Chondrocyte (in vitro differentiated cells): ENCODE measurements at regions not wholly inside any gene's neighbourhood (a gene's known extent, or its start where the extent isn't known, plus 50 kb on each side); places are given as distances from the start of the nearest gene placed in this dataset.

ENCODE experiments used
- DNase-seq: peaks from one replicate; pipeline ENCODE4 v3.0.0; 2021; ENCODE audit warnings: mixed read lengths, low spot score
- H3K27ac Mint-ChIP-seq: one replicate; pipeline ENCODE4 v1.8.0; 2021; ENCODE audit warnings: mild to moderate bottlenecking, moderate library complexity, mixed read lengths; ENCODE audit not compliant: unreplicated experiment
- H3K27me3 Mint-ChIP-seq: 2 replicates; pipeline ENCODE4 v1.8.0; 2021; ENCODE audit warnings: low read depth, mixed read lengths
- H3K36me3 Mint-ChIP-seq: 2 replicates; pipeline ENCODE4 v1.8.0; 2021; ENCODE audit warnings: low read depth, mixed read lengths
- H3K4me1 Mint-ChIP-seq: 2 replicates; pipeline ENCODE4 v1.8.0; 2021; ENCODE audit warnings: low read depth, mild to moderate bottlenecking, mixed read lengths
- H3K4me3 Mint-ChIP-seq: one replicate; pipeline ENCODE4 v1.8.0; 2021; ENCODE audit warnings: mild to moderate bottlenecking, moderate library complexity, mixed read lengths; ENCODE audit not compliant: unreplicated experiment
- H3K9me3 Mint-ChIP-seq: 2 replicates; pipeline ENCODE4 v1.8.0; 2021; ENCODE audit warnings: low read depth, mixed read lengths
- TF ChIP-seq, protein P1 (sequence below): fragments of 200-600 bp; sonication (generic); IDR thresholded peaks from 2 replicates; pipeline ENCODE4 v1.5.0; 2021; ENCODE audit warnings: antibody characterized with exemption, mild to moderate bottlenecking, moderate library complexity

DNA sequence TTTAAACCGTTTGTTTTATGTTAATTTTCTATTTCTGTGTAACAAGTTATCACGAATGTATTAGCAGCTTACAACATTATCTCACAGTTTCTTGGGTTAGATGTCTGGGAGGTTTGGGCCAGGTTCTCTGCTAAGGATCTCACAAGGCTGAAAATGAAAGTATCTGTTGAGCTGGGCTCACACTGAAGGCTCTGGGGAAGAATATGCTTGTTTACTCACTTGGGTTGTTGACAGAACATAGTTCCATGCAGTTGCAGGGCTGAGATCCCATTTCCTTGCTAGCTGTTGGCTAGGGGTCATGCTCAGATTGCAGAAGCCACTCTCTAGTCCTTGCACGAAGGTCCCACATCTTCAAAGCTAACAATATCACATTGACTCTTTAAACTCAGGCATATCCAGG lies 266.6 kb upstream of the GNAI1 start:
- Mint-ChIP-seq H3K4me3 (no peak overlapping the region), H3K27me3 (peaks cover 7% of the 10 kb centered on the region), H3K9me3 (no peaks in the 10 kb centered on the region), H3K36me3 (no peaks in the 10 kb centered on the region), H3K4me1 (no peaks in the 10 kb centered on the region), H3K27ac (no peak overlapping the region)
- DNase-seq: no peak
- TF ChIP-seq, protein P1, sequence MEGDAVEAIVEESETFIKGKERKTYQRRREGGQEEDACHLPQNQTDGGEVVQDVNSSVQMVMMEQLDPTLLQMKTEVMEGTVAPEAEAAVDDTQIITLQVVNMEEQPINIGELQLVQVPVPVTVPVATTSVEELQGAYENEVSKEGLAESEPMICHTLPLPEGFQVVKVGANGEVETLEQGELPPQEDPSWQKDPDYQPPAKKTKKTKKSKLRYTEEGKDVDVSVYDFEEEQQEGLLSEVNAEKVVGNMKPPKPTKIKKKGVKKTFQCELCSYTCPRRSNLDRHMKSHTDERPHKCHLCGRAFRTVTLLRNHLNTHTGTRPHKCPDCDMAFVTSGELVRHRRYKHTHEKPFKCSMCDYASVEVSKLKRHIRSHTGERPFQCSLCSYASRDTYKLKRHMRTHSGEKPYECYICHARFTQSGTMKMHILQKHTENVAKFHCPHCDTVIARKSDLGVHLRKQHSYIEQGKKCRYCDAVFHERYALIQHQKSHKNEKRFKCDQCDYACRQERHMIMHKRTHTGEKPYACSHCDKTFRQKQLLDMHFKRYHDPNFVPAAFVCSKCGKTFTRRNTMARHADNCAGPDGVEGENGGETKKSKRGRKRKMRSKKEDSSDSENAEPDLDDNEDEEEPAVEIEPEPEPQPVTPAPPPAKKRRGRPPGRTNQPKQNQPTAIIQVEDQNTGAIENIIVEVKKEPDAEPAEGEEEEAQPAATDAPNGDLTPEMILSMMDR: no peak

DNA sequence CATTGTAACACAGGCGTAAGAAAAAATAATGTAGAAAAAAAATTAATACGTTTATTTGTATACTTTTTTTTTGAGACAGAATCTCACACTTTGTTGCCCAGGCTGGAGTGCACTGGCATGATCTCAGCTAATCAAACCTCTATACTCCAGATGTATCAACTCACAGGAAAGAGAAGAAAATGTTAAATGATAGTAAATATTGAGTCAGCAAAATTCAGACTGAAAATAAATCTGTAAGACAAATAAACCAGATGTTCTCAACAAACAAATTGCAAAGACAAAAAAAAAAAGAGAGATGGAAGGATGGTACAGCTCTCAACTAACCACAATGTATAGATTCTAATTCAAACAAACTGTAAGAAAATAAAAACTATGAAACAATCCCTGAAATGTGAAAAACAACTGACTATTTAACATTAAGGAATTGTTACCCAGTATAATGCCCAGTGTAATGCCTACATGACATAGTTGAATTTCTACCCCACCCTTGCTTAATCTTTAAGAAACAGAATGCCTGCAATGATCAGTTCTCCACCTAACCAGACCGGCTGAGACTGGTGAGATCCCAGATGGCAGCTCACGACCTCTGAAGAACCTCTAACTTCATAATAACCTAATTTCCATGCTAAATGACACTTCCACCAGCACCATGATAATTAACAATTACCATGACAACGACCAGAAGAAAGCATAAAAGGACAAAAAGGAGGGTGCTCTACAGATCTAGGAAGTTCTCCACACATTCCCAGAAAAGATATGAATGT lies 272.0 kb upstream of the GNAI1 start:
- Mint-ChIP-seq H3K9me3 (peaks cover 4% of the 10 kb centered on the region), H3K36me3 (no peaks in the 10 kb centered on the region), H3K4me3 (no peak overlapping the region), H3K4me1 (no peaks in the 10 kb centered on the region), H3K27ac (no peak overlapping the region), H3K27me3 (peaks cover 9% of the 10 kb centered on the region)
- TF ChIP-seq, protein P1: no peak
- DNase-seq: no peak

DNA sequence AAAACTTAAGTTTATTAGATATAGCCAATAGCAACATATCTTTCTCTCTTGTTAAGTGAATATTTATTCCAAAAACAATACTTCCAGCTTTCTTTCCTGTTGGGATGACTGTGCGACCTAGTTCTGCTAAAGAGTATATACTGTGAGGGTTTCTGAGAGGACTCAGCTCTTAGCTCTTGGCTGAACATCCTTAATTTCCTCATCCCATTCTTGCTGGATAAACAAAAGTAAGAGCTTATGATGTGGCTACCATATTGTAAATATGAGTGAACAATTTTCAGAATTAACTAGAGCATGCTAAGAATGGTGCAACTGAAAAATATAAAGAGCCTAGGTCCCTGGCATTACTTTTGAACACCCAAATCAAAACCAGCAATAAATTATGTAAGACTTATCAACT lies 279.5 kb upstream of the GNAI1 start:
- no peaks in the 10 kb centered on the region for H3K4me1 Mint-ChIP-seq
- no peak for DNase-seq
- peaks cover 4% of the 10 kb centered on the region for H3K9me3 Mint-ChIP-seq
- TF ChIP-seq, protein P1: no peak
- H3K27ac Mint-ChIP-seq: no peak overlapping the region
- H3K36me3 Mint-ChIP-seq: no peaks in the 10 kb centered on the region
- H3K27me3 Mint-ChIP-seq: peaks cover 11% of the 10 kb centered on the region
- H3K4me3 Mint-ChIP-seq: no peak overlapping the region

DNA sequence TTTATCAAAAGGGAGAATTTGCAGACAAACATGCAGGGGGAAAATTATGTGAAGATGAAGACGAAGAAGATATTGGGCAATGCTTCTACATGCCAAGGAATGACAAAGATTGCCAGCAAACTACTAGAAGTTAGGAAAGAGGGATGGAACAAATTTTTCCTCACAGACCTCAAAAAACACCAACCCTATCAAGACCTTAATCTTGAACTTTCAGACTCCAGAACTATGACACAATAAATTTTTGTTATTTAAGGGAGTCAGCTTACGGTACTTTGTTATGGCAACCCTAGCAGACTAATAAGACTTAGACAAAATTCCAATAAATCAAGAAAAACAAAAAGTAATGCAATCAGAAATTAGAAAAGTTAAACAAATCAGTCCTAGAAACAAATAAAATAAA lies 280.0 kb upstream of the GNAI1 start:
- H3K9me3 Mint-ChIP-seq: peaks cover 4% of the 10 kb centered on the region
- no peak overlapping the region for H3K4me3 Mint-ChIP-seq
- H3K27ac Mint-ChIP-seq: no peak overlapping the region
- DNase-seq: no peak
- TF ChIP-seq, protein P1: no peak
- H3K36me3 Mint-ChIP-seq: no peaks in the 10 kb centered on the region
- peaks cover 11% of the 10 kb centered on the region for H3K27me3 Mint-ChIP-seq
- H3K4me1 Mint-ChIP-seq: no peaks in the 10 kb centered on the region

DNA sequence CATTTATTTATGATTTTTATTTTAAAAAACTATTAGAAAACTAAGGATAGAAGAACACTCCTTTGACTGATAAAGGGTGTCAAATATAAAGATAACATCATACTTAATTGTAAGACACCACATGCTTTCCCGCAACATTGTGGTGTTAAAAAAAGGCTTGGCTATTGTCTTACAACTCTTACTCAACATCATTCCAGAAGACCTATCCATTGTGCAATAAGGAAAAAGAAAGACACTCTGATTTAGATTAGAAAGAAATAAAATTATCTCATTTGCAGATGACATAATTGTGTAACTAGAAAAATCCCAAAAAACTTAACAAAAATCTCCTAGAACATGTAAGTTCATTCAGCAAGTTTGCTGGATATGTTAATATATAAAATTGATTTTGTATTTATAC lies 296.7 kb upstream of the GNAI1 start:
- TF ChIP-seq, protein P1: no peak
- no peak for DNase-seq
- H3K4me1 Mint-ChIP-seq: peaks cover 3% of the 10 kb centered on the region
- no peak overlapping the region for H3K27ac Mint-ChIP-seq
- H3K36me3 Mint-ChIP-seq: no peaks in the 10 kb centered on the region
- H3K27me3 Mint-ChIP-seq: peaks cover 16% of the 10 kb centered on the region
- H3K4me3 Mint-ChIP-seq: no peak overlapping the region
- peaks cover 2% of the 10 kb centered on the region for H3K9me3 Mint-ChIP-seq
